ENCODE measurements at regions not wholly inside any gene's neighbourhood (a gene's known extent, or its start where the extent isn't known, plus 50 kb on each side); places are given as distances from the start of the nearest gene placed in this dataset.
"Not testable (repeated sequence)": the region's sequence is repeated elsewhere in the genome, so short reads cannot be mapped to it uniquely, and the experiment has no call there.

- H3K27me3 ChIP-seq (ENCODE audit: insufficient read depth, low read length): no peaks in the 10 kb centered on the region
- H3K27ac ChIP-seq (ENCODE audit: low read depth, low read length): no peak overlapping the region
- no peak overlapping the region for H3K4me3 ChIP-seq (ENCODE audit: low read depth, low read length)
- no peaks in the 10 kb centered on the region for H3K79me2 ChIP-seq (ENCODE audit: control insufficient read depth, insufficient read depth, low read length, unreplicated experiment)
- H3K4me1 ChIP-seq (ENCODE audit: control insufficient read depth, insufficient read depth, low read length, unreplicated experiment): no peaks in the 10 kb centered on the region
- H3K36me3 ChIP-seq (ENCODE audit: insufficient read depth, low read length): no peaks in the 10 kb centered on the region
- H2AFZ ChIP-seq (ENCODE audit: low read length, unreplicated experiment): no peak overlapping the region
These were observed 75.2 kb upstream of the COX7C start for GRCh38 chr5:86542532-86542931.

- Histone ChIP-seq H3K4me3 (ENCODE audit: low read depth, low read length) (no peak overlapping the region), H3K36me3 (ENCODE audit: insufficient read depth, low read length) (no peaks in the 10 kb centered on the region), H3K4me1 (ENCODE audit: control insufficient read depth, insufficient read depth, low read length, unreplicated experiment) (no peaks in the 10 kb centered on the region), H2AFZ (ENCODE audit: low read length, unreplicated experiment) (no peak overlapping the region), H3K27me3 (ENCODE audit: insufficient read depth, low read length) (no peaks in the 10 kb centered on the region), H3K27ac (ENCODE audit: low read depth, low read length) (no peak overlapping the region), H3K79me2 (ENCODE audit: control insufficient read depth, insufficient read depth, low read length, unreplicated experiment) (no peaks in the 10 kb centered on the region)
These were observed 71.7 kb upstream of the COX7C start for GRCh38 chr5:86546044-86546443.

GRCh38 chr5:86546582-86546981, 71.2 kb upstream of the COX7C start:
- H2AFZ ChIP-seq (ENCODE audit: low read length, unreplicated experiment): no peak overlapping the region
- no peak overlapping the region for H3K27ac ChIP-seq (ENCODE audit: low read depth, low read length)
- no peaks in the 10 kb centered on the region for H3K4me1 ChIP-seq (ENCODE audit: control insufficient read depth, insufficient read depth, low read length, unreplicated experiment)
- no peaks in the 10 kb centered on the region for H3K27me3 ChIP-seq (ENCODE audit: insufficient read depth, low read length)
- no peak overlapping the region for H3K4me3 ChIP-seq (ENCODE audit: low read depth, low read length)
- H3K79me2 ChIP-seq (ENCODE audit: control insufficient read depth, insufficient read depth, low read length, unreplicated experiment): no peaks in the 10 kb centered on the region
- no peaks in the 10 kb centered on the region for H3K36me3 ChIP-seq (ENCODE audit: insufficient read depth, low read length)

- Histone ChIP-seq H3K27ac (ENCODE audit: low read depth, low read length) (no peak overlapping the region), H3K27me3 (ENCODE audit: insufficient read depth, low read length) (no peaks in the 10 kb centered on the region), H3K4me1 (ENCODE audit: control insufficient read depth, insufficient read depth, low read length, unreplicated experiment) (no peaks in the 10 kb centered on the region), H3K36me3 (ENCODE audit: insufficient read depth, low read length) (no peaks in the 10 kb centered on the region), H2AFZ (ENCODE audit: low read length, unreplicated experiment) (no peak overlapping the region), H3K4me3 (ENCODE audit: low read depth, low read length) (no peak overlapping the region), H3K79me2 (ENCODE audit: control insufficient read depth, insufficient read depth, low read length, unreplicated experiment) (no peaks in the 10 kb centered on the region)
These were observed 63.1 kb upstream of the COX7C start for GRCh38 chr5:86554638-86555037.

- H3K27ac ChIP-seq (ENCODE audit: low read depth, low read length): no peak overlapping the region
- H3K4me1 ChIP-seq (ENCODE audit: control insufficient read depth, insufficient read depth, low read length, unreplicated experiment): no peaks in the 10 kb centered on the region
- H3K79me2 ChIP-seq (ENCODE audit: control insufficient read depth, insufficient read depth, low read length, unreplicated experiment): no peaks in the 10 kb centered on the region
- H2AFZ ChIP-seq (ENCODE audit: low read length, unreplicated experiment): no peak overlapping the region
- no peaks in the 10 kb centered on the region for H3K36me3 ChIP-seq (ENCODE audit: insufficient read depth, low read length)
- peaks cover 12% of the 10 kb centered on the region; the same call in 1 of the 2 replicates for H3K27me3 ChIP-seq (ENCODE audit: insufficient read depth, low read length)
- no peak overlapping the region for H3K4me3 ChIP-seq (ENCODE audit: low read depth, low read length)
These were observed 59.8 kb upstream of the COX7C start for GRCh38 chr5:86557920-86558319.

- Histone ChIP-seq H3K4me1 (ENCODE audit: control insufficient read depth, insufficient read depth, low read length, unreplicated experiment) (no peaks in the 10 kb centered on the region), H3K79me2 (ENCODE audit: control insufficient read depth, insufficient read depth, low read length, unreplicated experiment) (no peaks in the 10 kb centered on the region), H2AFZ (ENCODE audit: low read length, unreplicated experiment) (no peak overlapping the region), H3K36me3 (ENCODE audit: insufficient read depth, low read length) (no peaks in the 10 kb centered on the region), H3K27ac (ENCODE audit: low read depth, low read length) (no peak overlapping the region), H3K4me3 (ENCODE audit: low read depth, low read length) (no peak overlapping the region), H3K27me3 (ENCODE audit: insufficient read depth, low read length) (peaks cover 12% of the 10 kb centered on the region; the same call in 1 of the 2 replicates)
These were observed 52.4 kb upstream of the COX7C start for GRCh38 chr5:86565197-86565789.

GRCh38 chr5:86566030-86566429, 51.7 kb upstream of the COX7C start:
- not testable (repeated sequence) for H3K27ac ChIP-seq (ENCODE audit: low read depth, low read length)

More at GRCh38 chr5:86566030-86566429, 51.7 kb upstream of the COX7C start:
- H3K4me1 ChIP-seq (ENCODE audit: control insufficient read depth, insufficient read depth, low read length, unreplicated experiment); H3K36me3 ChIP-seq (ENCODE audit: insufficient read depth, low read length); H3K79me2 ChIP-seq (ENCODE audit: control insufficient read depth, insufficient read depth, low read length, unreplicated experiment); H3K4me3 ChIP-seq (ENCODE audit: low read depth, low read length); H2AFZ ChIP-seq (ENCODE audit: low read length, unreplicated experiment): not testable (repeated sequence)
- peaks cover 10% of the 10 kb centered on the region; the same call in 1 of the 2 replicates for H3K27me3 ChIP-seq (ENCODE audit: insufficient read depth, low read length)
